Naive thymus-derived CD4-positive, alpha-beta T cell (primary cell): ENCODE measurements at regions not wholly inside any gene's neighbourhood (a gene's known extent, or its start where the extent isn't known, plus 50 kb on each side); places are given as distances from the start of the nearest gene placed in this dataset.

Experiments used
- ATAC-seq: fragments of 150-1000 bp; cut with Tn5 transposase; 2 replicates; pipeline ENCODE4 v1.10.0; 2021; ENCODE audit warnings: mild to moderate bottlenecking, moderate library complexity
- CTCF ChIA-PET: fragments of 350-600 bp; sonication (Branson Sonifier 250); formaldehyde crosslinking; loops from one replicate; lab custom pipeline; 2021; ENCODE audit warnings: antibody characterized with exemption; lab: Charles Lee
- POLR2A ChIA-PET: fragments of 350-600 bp; sonication (Branson Sonifier 250); formaldehyde crosslinking; loops from one replicate; lab custom pipeline; 2021; ENCODE audit warnings: antibody characterized with exemption, inconsistent platforms; lab: Charles Lee
- DNase-seq, 9 donors: peaks; one replicate each; pipeline versions ENCODE4 v3.0.0 to v3.0.0-alpha.2; 2020 to 2022; ENCODE audit warnings: mixed read lengths in 1 of 9
- H3K27ac ChIP-seq: one replicate; pipeline ENCODE4 v1.7.0; 2013; ENCODE audit warnings: mild to moderate bottlenecking, low read depth, low read length, moderate library complexity
- H3K27me3 ChIP-seq, 2 donors: one replicate each; pipeline ENCODE4 v1.7.0; 2013; ENCODE audit warnings: low read length in 2 of 2, mild to moderate bottlenecking in 2 of 2, moderate library complexity in 2 of 2; ENCODE audit not compliant: control insufficient read depth in 2 of 2, insufficient read depth in 2 of 2
- H3K36me3 ChIP-seq, 3 experiments: 1 replicate in 2 of 3; 2 replicates in 1 of 3; pipeline ENCODE4 v1.7.0; 2013; ENCODE audit warnings: low read length in 3 of 3, mild to moderate bottlenecking in 3 of 3, moderate library complexity in 1 of 3; ENCODE audit not compliant: insufficient read depth in 3 of 3, control insufficient read depth in 2 of 3
- H3K4me1 ChIP-seq, 2 donors: one replicate each; pipeline ENCODE4 v1.7.0; 2013; ENCODE audit warnings: low read length in 2 of 2, mild to moderate bottlenecking in 2 of 2, moderate library complexity in 1 of 2; ENCODE audit not compliant: control insufficient read depth in 2 of 2, insufficient read depth in 2 of 2
- H3K4me3 ChIP-seq: 2 replicates; pipeline ENCODE4 v1.7.0; 2013; ENCODE audit warnings: mild to moderate bottlenecking, low read length
- H3K9me3 ChIP-seq, 3 experiments: 1 replicate in 2 of 3; 2 replicates in 1 of 3; pipeline ENCODE4 v1.7.0; 2013; ENCODE audit warnings: low read length in 3 of 3; ENCODE audit not compliant: control insufficient read depth in 2 of 3
- H3K27ac Mint-ChIP-seq, 9 donors: one replicate each; pipeline ENCODE4 v1.8.0; 2020 to 2022; ENCODE audit warnings: mixed read lengths in 9 of 9, mild to moderate bottlenecking in 8 of 9, moderate library complexity in 5 of 9, inconsistent platforms in 2 of 9
- H3K27me3 Mint-ChIP-seq, 5 donors: one replicate each; pipeline ENCODE4 v1.8.0; 2021 to 2022; ENCODE audit warnings: mixed read lengths in 5 of 5, mild to moderate bottlenecking in 1 of 5
- H3K36me3 Mint-ChIP-seq, 5 donors: one replicate each; pipeline ENCODE4 v1.8.0; 2020 to 2022; ENCODE audit warnings: mixed read lengths in 5 of 5, mild to moderate bottlenecking in 3 of 5, inconsistent platforms in 1 of 5
- H3K4me1 Mint-ChIP-seq, 7 donors: one replicate each; pipeline ENCODE4 v1.8.0; 2020 to 2022; ENCODE audit warnings: mixed read lengths in 7 of 7, mild to moderate bottlenecking in 3 of 7, inconsistent platforms in 1 of 7
- H3K4me3 Mint-ChIP-seq, 10 donors: one replicate each; pipeline ENCODE4 v1.8.0; 2020 to 2022; ENCODE audit warnings: mild to moderate bottlenecking in 10 of 10, mixed read lengths in 10 of 10, moderate library complexity in 6 of 10, inconsistent platforms in 2 of 10
- H3K9me3 Mint-ChIP-seq, 11 donors: one replicate each; pipeline ENCODE4 v1.8.0; 2020 to 2022; ENCODE audit warnings: mixed read lengths in 11 of 11, mild to moderate bottlenecking in 4 of 11, inconsistent platforms in 1 of 11, moderate library complexity in 1 of 11
- intact Hi-C, 2 donors: fragments of 100-400 bp; cut with micrococcal nuclease; formaldehyde crosslinking; loops; one replicate each; pipeline ENCODE4 v1.15.1; 2023

GRCh38 chr12:66779466-66779865 is 100.6 kb upstream of the GRIP1 start:
- Mint-ChIP-seq H3K27ac (peak overlapping the region in 1 of 9 donors; percentile 1), H3K36me3 (no peaks in the 10 kb centered on the region), H3K4me3 (no peak overlapping the region), H3K9me3 (no peaks in the 10 kb centered on the region), H3K27me3 (peaks cover 0 to 54% (median 0%) of the 10 kb centered on the region in 5 donors), H3K4me1 (peaks cover 14 to 34% (median 24%) of the 10 kb centered on the region in 7 donors)
- intact Hi-C loops, result loop anchor here (5.0 kb wide), 2 partner anchors 48 to 67 kb away; no protein-coding TSS in a partner anchor
- ATAC-seq, result no peak
- CTCF ChIA-PET, result no interaction called here
- Histone ChIP-seq H3K36me3 (no peaks in the 10 kb centered on the region), H3K9me3 (no peaks in the 10 kb centered on the region), H3K27ac (no peak overlapping the region), H3K27me3 (no peaks in the 10 kb centered on the region), H3K4me3 (no peak overlapping the region), H3K4me1 (peaks cover 10 to 17% of the 10 kb centered on the region in 2 donors)
- POLR2A ChIA-PET, result no interaction called here
- DNase-seq, result no peak

GRCh38 chr12:66786531-66787308 is 107.8 kb upstream of the GRIP1 start:
- no peaks in the 10 kb centered on the region for H3K36me3 ChIP-seq
- H3K27ac Mint-ChIP-seq, result no peak overlapping the region
- no peak for ATAC-seq
- H3K4me3 ChIP-seq, result no peak overlapping the region
- H3K4me1 Mint-ChIP-seq, result no peaks in the 10 kb centered on the region
- no peaks in the 10 kb centered on the region for H3K9me3 Mint-ChIP-seq
- no peak for DNase-seq
- H3K36me3 Mint-ChIP-seq, result peaks cover 0 to 7% (median 0%) of the 10 kb centered on the region in 5 donors
- no peak overlapping the region for H3K27ac ChIP-seq
- no peak overlapping the region for H3K4me3 Mint-ChIP-seq
- intact Hi-C loops, result no loop called here
- POLR2A ChIA-PET, result interaction anchor here (0.7 kb wide), 1 partner anchor 12 kb away, joined by 3 read pairs; no protein-coding TSS in a partner anchor
- H3K27me3 ChIP-seq, result no peaks in the 10 kb centered on the region
- CTCF ChIA-PET, result no interaction called here
- peaks cover 0 to 25% (median 0%) of the 10 kb centered on the region in 5 donors for H3K27me3 Mint-ChIP-seq
- H3K9me3 ChIP-seq, result no peaks in the 10 kb centered on the region
- no peaks in the 10 kb centered on the region for H3K4me1 ChIP-seq

DNA sequence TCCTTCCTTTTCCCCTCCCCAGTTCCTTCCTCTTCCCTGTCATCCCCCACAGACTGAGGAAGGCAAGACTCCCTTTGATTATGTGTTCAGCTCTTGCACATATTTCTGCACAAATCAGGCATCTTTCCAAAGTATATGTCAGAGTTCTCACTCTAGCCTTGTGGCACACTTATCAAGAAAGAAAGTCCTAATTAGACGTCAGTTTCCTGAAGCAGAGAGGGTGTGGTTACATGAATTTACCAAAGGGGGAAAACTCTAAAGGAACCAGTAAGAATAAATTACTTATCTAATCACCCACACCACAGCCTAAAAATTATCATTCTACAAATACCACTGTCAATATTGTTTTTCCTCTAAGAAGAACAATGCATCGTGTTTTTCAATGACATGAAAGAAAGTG is 120.7 kb upstream of the GRIP1 start:
- Histone ChIP-seq H3K27me3 (no peaks in the 10 kb centered on the region), H3K4me3 (no peak overlapping the region), H3K27ac (no peak overlapping the region), H3K4me1 (no peaks in the 10 kb centered on the region), H3K36me3 (no peaks in the 10 kb centered on the region), H3K9me3 (no peaks in the 10 kb centered on the region)
- H3K27ac Mint-ChIP-seq, result no peak overlapping the region
- ChIA-PET POLR2A (interaction anchor here (0.9 kb wide), 1 partner anchor 12 kb away, joined by 3 read pairs; no protein-coding TSS in a partner anchor), CTCF (no interaction called here)
- H3K36me3 Mint-ChIP-seq, result peaks cover 0 to 3% (median 0%) of the 10 kb centered on the region in 5 donors
- DNase-seq (no peak), ATAC-seq (no peak)
- peaks cover 0 to 16% (median 0%) of the 10 kb centered on the region in 5 donors for H3K27me3 Mint-ChIP-seq
- H3K9me3 Mint-ChIP-seq, result peaks cover 0 to 3% (median 0%) of the 10 kb centered on the region in 11 donors
- intact Hi-C loops, result no loop called here
- H3K4me3 Mint-ChIP-seq, result no peak overlapping the region
- peaks cover 2 to 5% (median 5%) of the 10 kb centered on the region in 7 donors for H3K4me1 Mint-ChIP-seq

- Histone ChIP-seq H3K36me3 (no peaks in the 10 kb centered on the region), H3K4me3 (no peak overlapping the region), H3K9me3 (no peaks in the 10 kb centered on the region), H3K27me3 (no peaks in the 10 kb centered on the region), H3K27ac (no peak overlapping the region), H3K4me1 (no peaks in the 10 kb centered on the region)
- Mint-ChIP-seq H3K4me3 (no peak overlapping the region), H3K9me3 (peaks cover 0 to 3% (median 0%) of the 10 kb centered on the region in 11 donors), H3K27me3 (peaks cover 0 to 16% (median 0%) of the 10 kb centered on the region in 5 donors), H3K36me3 (peaks cover 0 to 3% (median 0%) of the 10 kb centered on the region in 5 donors), H3K4me1 (peaks cover 2 to 5% (median 5%) of the 10 kb centered on the region in 7 donors), H3K27ac (no peak overlapping the region)
- DNase-seq (no peak), ATAC-seq (no peak)
- POLR2A ChIA-PET, result no interaction called here
- intact Hi-C loops, result no loop called here
- CTCF ChIA-PET, result no interaction called here
Measured at GRCh38 chr12:66800046-66800445, 121.2 kb upstream of the GRIP1 start.

DNA sequence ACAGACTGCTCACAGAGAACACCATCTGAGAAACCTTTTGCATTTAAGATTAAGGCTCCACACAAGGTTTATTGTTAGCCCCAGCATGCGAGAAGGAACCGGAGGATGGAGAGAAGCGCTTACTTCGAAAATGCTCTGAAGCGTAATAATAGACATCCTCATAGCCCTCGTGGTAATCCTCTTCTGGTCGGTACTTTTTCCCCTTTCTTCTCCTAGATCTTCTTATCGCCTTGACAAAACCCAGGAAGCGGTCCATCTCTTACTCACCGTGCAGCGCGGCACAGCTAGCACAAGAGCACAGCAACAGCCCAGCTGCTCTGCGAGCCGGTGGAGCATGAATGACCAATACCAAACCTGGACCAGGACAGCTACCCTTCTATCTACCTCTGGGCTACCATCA is 125.1 kb upstream of the GRIP1 start:
- no peak for DNase-seq
- Histone ChIP-seq H3K27me3 (no peaks in the 10 kb centered on the region), H3K27ac (no peak overlapping the region), H3K4me3 (no peak overlapping the region), H3K9me3 (no peaks in the 10 kb centered on the region), H3K36me3 (no peaks in the 10 kb centered on the region), H3K4me1 (no peaks in the 10 kb centered on the region)
- ATAC-seq, result no peak
- intact Hi-C loops, result no loop called here
- ChIA-PET POLR2A (no interaction called here), CTCF (no interaction called here)
- Mint-ChIP-seq H3K4me3 (no peak overlapping the region), H3K4me1 (peaks cover 2 to 8% (median 5%) of the 10 kb centered on the region in 7 donors), H3K9me3 (peaks cover 0 to 5% (median 0%) of the 10 kb centered on the region in 11 donors), H3K27me3 (peaks cover 0 to 18% (median 0%) of the 10 kb centered on the region in 5 donors), H3K36me3 (peaks cover 0 to 4% (median 0%) of the 10 kb centered on the region in 5 donors), H3K27ac (no peak overlapping the region)

DNA sequence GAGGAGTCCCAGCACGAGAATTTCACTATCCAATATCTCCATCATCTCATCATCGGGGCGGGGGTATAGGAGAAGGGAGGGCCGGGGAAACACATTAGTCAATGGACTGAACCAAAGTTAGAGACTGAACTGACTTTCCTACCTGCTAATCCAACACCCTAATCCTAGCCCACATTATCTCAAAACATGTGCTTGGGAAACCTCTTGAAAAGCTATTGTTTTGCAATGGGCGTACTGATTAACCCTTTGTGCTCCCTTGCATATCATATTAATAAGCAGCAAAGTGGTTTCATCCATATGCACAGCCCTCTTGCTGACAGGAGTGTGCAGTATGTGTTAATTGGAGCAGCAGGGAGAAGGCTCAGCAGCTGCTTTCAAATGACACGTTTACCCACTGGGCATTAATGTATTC is 125.7 kb upstream of the GRIP1 start:
- Mint-ChIP-seq H3K4me3 (no peak overlapping the region), H3K4me1 (peaks cover 0 to 5% (median 2%) of the 10 kb centered on the region in 7 donors), H3K27ac (no peak overlapping the region), H3K36me3 (peaks cover 0 to 4% (median 0%) of the 10 kb centered on the region in 5 donors), H3K9me3 (peaks cover 0 to 5% (median 0%) of the 10 kb centered on the region in 11 donors), H3K27me3 (peaks cover 0 to 16% (median 4%) of the 10 kb centered on the region in 5 donors)
- CTCF ChIA-PET, result interaction anchor here (0.9 kb wide), 1 partner anchor 32 kb away, joined by 3 read pairs; no protein-coding TSS in a partner anchor
- Histone ChIP-seq H3K9me3 (no peaks in the 10 kb centered on the region), H3K4me1 (no peaks in the 10 kb centered on the region), H3K27ac (no peak overlapping the region), H3K4me3 (no peak overlapping the region), H3K27me3 (no peaks in the 10 kb centered on the region), H3K36me3 (no peaks in the 10 kb centered on the region)
- intact Hi-C loops, result no loop called here
- POLR2A ChIA-PET, result no interaction called here
- ATAC-seq (no peak), DNase-seq (no peak)
